ENCODE measurements at regions not wholly inside any gene's neighbourhood (a gene's known extent, or its start where the extent isn't known, plus 50 kb on each side); places are given as distances from the start of the nearest gene placed in this dataset.

DNA sequence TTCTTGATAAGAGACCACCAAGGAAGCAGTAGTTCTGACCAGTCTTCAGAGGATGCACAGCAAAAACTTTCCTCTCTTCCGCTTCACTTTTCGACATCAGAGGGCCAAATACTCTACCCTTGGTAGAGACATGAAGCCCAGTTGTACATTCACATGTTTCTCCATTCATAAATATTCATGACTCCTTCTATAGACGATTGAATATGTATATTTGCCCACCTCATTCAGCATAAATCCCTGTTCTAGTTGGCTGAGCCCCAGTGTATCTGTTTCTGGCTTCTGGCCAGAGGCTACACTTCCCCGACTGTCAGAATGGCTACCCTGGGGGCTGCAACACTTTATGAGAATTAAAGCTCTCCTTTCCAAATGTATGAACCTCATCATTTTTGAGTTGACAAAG lies 258.5 kb downstream of the ASXL3 start:
- Histone ChIP-seq H3K27me3 (ENCODE audit: control insufficient read depth in 1 of 2, insufficient read depth in 2 of 2, low read length in 1 of 2) (peaks cover 0 to 2% of the 10 kb centered on the region in 2 donors), H3K4me1 (ENCODE audit: control insufficient read depth in 1 of 2, insufficient read depth in 2 of 2, low read length in 2 of 2) (peaks cover 0 to 2% of the 10 kb centered on the region in 2 donors), H3K4me3 (ENCODE audit: low read length in 2 of 2) (no peak overlapping the region), H3K27ac (ENCODE audit: low read depth in 1 of 2, low read length in 2 of 2) (no peak overlapping the region), H3K9me3 (ENCODE audit: control insufficient read depth, low read length) (peaks cover 2% of the 10 kb centered on the region), H3K36me3 (ENCODE audit: control insufficient read depth in 1 of 2, insufficient read depth in 2 of 2, low read length in 1 of 2) (no peaks in the 10 kb centered on the region)
- no peak for ATAC-seq (ENCODE audit: low FRiP score)
- no peak for DNase-seq
- 62 to 67% methylated on average over 4 of the region's 4 CpGs for WGBS, 2 donors
- intact Hi-C loops (cut with DNase I) = loop anchor here in 1 of 2 donors (10.0 kb wide), 1 partner anchor 488 kb away; no protein-coding TSS in a partner anchor

DNA sequence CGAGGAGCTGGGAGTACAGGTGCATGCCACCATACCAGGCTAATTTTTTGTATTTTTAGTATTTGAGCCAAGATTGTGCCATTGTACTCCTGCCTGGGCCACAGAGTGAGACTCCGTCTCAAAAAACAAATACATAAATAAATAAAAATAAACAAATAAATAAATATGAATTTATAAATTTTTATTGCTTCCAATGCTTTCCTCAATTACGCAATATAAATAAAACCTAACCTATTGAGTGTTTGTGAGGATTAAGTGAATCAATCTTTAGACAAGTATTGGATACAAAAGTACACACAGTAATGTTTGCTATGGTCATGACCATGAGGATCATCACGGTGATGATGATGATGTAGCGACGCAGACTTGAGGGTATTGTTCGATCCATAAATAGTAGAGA lies 257.4 kb downstream of the ASXL3 start:
- intact Hi-C loops (cut with DNase I) = loop anchor here in 1 of 2 donors (10.0 kb wide), 1 partner anchor 489 kb away; no protein-coding TSS in a partner anchor
- WGBS, 2 donors = 95 to 96% methylated on average over 7 of the region's 7 CpGs
- DNase-seq (no peak), ATAC-seq (ENCODE audit: low FRiP score) (no peak)
- H3K9me3 ChIP-seq (ENCODE audit: control insufficient read depth, low read length) = peaks cover 2% of the 10 kb centered on the region
- no peaks in the 10 kb centered on the region for H3K36me3 ChIP-seq (ENCODE audit: control insufficient read depth in 1 of 2, insufficient read depth in 2 of 2, low read length in 1 of 2)
- H3K4me3 ChIP-seq (ENCODE audit: low read length in 2 of 2) = no peak overlapping the region
- peaks cover 0 to 2% of the 10 kb centered on the region in 2 donors for H3K4me1 ChIP-seq (ENCODE audit: control insufficient read depth in 1 of 2, insufficient read depth in 2 of 2, low read length in 2 of 2)
- no peak overlapping the region for H3K27ac ChIP-seq (ENCODE audit: low read depth in 1 of 2, low read length in 2 of 2)
- peaks cover 0 to 2% of the 10 kb centered on the region in 2 donors for H3K27me3 ChIP-seq (ENCODE audit: control insufficient read depth in 1 of 2, insufficient read depth in 2 of 2, low read length in 1 of 2)

DNA sequence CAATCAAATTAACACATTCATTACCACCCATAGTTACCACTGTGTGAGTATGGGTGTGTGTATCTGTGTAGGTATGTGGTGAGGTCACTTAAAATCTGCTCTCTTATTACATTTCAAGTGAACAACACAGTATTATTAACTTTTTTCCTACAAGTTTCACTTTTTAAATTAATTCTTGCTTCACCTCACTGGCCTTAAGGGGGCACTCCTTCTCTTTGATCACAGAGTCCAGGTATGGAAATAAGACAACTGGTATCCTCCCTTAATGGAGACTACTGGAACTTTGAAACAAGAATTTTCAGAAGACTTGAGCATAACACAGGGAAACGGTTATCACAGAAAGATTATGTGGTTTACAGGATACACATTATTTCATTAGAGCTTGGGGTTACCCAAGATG lies 255.8 kb downstream of the ASXL3 start:
- intact Hi-C loops (cut with DNase I) = loop anchor here in 1 of 2 donors (10.0 kb wide), 1 partner anchor 491 kb away; no protein-coding TSS in a partner anchor
- Histone ChIP-seq H3K27me3 (ENCODE audit: control insufficient read depth in 1 of 2, insufficient read depth in 2 of 2, low read length in 1 of 2) (peaks cover 0 to 2% of the 10 kb centered on the region in 2 donors), H3K27ac (ENCODE audit: low read depth in 1 of 2, low read length in 2 of 2) (no peak overlapping the region), H3K4me3 (ENCODE audit: low read length in 2 of 2) (no peak overlapping the region), H3K4me1 (ENCODE audit: control insufficient read depth in 1 of 2, insufficient read depth in 2 of 2, low read length in 2 of 2) (no peaks in the 10 kb centered on the region), H3K9me3 (ENCODE audit: control insufficient read depth, low read length) (peaks cover 2% of the 10 kb centered on the region), H3K36me3 (ENCODE audit: control insufficient read depth in 1 of 2, insufficient read depth in 2 of 2, low read length in 1 of 2) (no peaks in the 10 kb centered on the region)
- 88 to 90% methylated on average over 1 of the region's 1 CpG for WGBS, 2 donors
- no peak for ATAC-seq (ENCODE audit: low FRiP score)
- no peak for DNase-seq

DNA sequence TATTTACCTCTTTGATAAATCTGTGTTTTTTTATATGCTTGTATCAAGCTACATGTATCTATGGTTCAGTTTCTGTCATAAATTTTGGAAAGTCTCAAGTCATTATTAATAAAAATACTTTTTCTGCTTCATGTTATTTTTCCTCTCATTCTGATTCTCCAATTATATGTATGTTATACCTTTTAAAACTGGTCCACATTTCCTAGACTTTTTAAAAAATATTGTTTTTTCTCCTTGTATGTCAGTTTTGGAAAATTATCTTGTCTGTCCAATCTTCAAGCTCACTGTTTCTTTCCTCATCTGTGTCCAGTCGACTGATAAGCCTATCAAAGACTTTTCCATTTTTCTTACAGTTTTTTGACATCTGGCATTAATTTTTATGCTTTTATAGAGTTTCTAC lies 253.4 kb downstream of the ASXL3 start:
- no peak for ATAC-seq (ENCODE audit: low FRiP score)
- WGBS, 2 donors = 31 to 83% methylated on average over 1 of the region's 1 CpG
- H3K4me3 ChIP-seq (ENCODE audit: low read length in 2 of 2) = no peak overlapping the region
- peaks cover 0 to 2% of the 10 kb centered on the region in 2 donors for H3K27me3 ChIP-seq (ENCODE audit: control insufficient read depth in 1 of 2, insufficient read depth in 2 of 2, low read length in 1 of 2)
- H3K9me3 ChIP-seq (ENCODE audit: control insufficient read depth, low read length) = peaks cover 2% of the 10 kb centered on the region
- intact Hi-C loops (cut with DNase I) = loop anchor here in 1 of 2 donors (10.0 kb wide), 1 partner anchor 493 kb away; no protein-coding TSS in a partner anchor
- no peak overlapping the region for H3K27ac ChIP-seq (ENCODE audit: low read depth in 1 of 2, low read length in 2 of 2)
- no peaks in the 10 kb centered on the region for H3K36me3 ChIP-seq (ENCODE audit: control insufficient read depth in 1 of 2, insufficient read depth in 2 of 2, low read length in 1 of 2)
- DNase-seq = no peak
- H3K4me1 ChIP-seq (ENCODE audit: control insufficient read depth in 1 of 2, insufficient read depth in 2 of 2, low read length in 2 of 2) = no peaks in the 10 kb centered on the region

DNA sequence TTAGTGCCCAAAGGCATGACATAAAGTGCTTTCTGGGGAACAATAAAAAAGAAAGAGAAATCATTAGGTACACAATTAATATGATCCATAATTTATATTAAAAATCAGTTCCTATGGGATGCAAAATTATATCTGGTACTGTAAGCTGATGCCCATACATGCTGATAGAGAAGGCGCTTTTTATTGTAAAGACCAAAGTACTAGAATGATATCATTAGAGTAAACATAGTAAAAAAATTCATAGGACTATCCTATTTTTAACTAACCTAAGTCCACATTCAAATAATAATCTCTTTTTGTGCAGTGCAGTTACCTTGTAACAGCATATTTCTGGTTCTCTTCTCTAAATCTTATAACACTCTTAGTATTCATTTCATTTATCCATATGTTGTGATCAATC lies 252.2 kb downstream of the ASXL3 start:
- Histone ChIP-seq H3K9me3 (ENCODE audit: control insufficient read depth, low read length) (peaks cover 2% of the 10 kb centered on the region), H3K27ac (ENCODE audit: low read depth in 1 of 2, low read length in 2 of 2) (no peak overlapping the region), H3K36me3 (ENCODE audit: control insufficient read depth in 1 of 2, insufficient read depth in 2 of 2, low read length in 1 of 2) (no peaks in the 10 kb centered on the region), H3K4me1 (ENCODE audit: control insufficient read depth in 1 of 2, insufficient read depth in 2 of 2, low read length in 2 of 2) (no peaks in the 10 kb centered on the region), H3K27me3 (ENCODE audit: control insufficient read depth in 1 of 2, insufficient read depth in 2 of 2, low read length in 1 of 2) (peaks cover 0 to 2% of the 10 kb centered on the region in 2 donors), H3K4me3 (ENCODE audit: low read length in 2 of 2) (no peak overlapping the region)
- DNase-seq (no peak), ATAC-seq (ENCODE audit: low FRiP score) (no peak)
- intact Hi-C loops (cut with DNase I) = loop anchor here in 1 of 2 donors (10.0 kb wide), 1 partner anchor 495 kb away; no protein-coding TSS in a partner anchor
- 75 to 85% methylated on average over 1 of the region's 1 CpG for WGBS, 2 donors

DNA sequence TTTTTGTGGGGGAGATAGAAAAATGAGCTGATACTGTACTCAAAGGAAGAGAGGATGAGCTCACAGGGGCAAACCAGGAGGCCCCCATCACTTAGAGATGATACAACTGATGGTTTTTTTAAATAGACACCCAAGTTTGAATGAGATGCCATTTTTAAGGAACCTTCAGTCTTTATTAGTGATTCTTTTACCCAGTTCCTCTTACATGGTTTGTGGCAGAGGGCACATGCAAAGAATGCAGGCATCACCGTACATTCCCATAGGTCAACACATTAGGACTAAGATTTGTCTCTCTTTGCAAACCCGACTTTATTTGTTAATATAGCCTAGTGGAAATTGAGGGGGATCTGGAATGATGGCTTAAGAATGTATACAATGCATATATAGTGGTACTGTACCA lies 250.9 kb downstream of the ASXL3 start:
- Histone ChIP-seq H3K4me1 (ENCODE audit: control insufficient read depth in 1 of 2, insufficient read depth in 2 of 2, low read length in 2 of 2) (no peaks in the 10 kb centered on the region), H3K9me3 (ENCODE audit: control insufficient read depth, low read length) (peaks cover 2% of the 10 kb centered on the region), H3K4me3 (ENCODE audit: low read length in 2 of 2) (no peak overlapping the region), H3K27me3 (ENCODE audit: control insufficient read depth in 1 of 2, insufficient read depth in 2 of 2, low read length in 1 of 2) (no peaks in the 10 kb centered on the region), H3K36me3 (ENCODE audit: control insufficient read depth in 1 of 2, insufficient read depth in 2 of 2, low read length in 1 of 2) (no peaks in the 10 kb centered on the region), H3K27ac (ENCODE audit: low read depth in 1 of 2, low read length in 2 of 2) (no peak overlapping the region)
- ATAC-seq (ENCODE audit: low FRiP score) = no peak
- 48 to 68% methylated on average over 2 of the region's 2 CpGs for WGBS, 2 donors
- intact Hi-C loops (cut with DNase I) = no loop called here
- DNase-seq = no peak

DNA sequence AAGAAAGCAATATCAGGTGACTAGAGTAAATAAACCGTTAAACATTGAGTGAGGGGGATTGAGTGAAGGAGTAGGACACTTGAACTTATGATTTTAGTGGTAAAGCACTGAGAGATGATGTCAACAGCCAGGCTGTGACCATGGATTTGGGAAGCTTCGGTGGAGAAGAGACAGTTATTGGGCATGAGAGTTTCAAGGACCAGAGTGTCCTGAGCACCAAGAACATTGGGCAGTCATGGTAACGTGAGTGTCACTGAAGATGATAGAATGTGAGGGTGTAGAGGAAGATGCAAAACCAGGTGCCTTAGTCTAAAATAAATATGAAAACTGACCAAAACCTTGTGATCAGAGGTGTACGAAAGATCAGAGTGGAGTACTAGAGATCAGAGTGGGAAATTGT lies 248.1 kb downstream of the ASXL3 start:
- Histone ChIP-seq H3K36me3 (ENCODE audit: control insufficient read depth in 1 of 2, insufficient read depth in 2 of 2, low read length in 1 of 2) (no peaks in the 10 kb centered on the region), H3K4me1 (ENCODE audit: control insufficient read depth in 1 of 2, insufficient read depth in 2 of 2, low read length in 2 of 2) (no peaks in the 10 kb centered on the region), H3K27ac (ENCODE audit: low read depth in 1 of 2, low read length in 2 of 2) (no peak overlapping the region), H3K9me3 (ENCODE audit: control insufficient read depth, low read length) (no peaks in the 10 kb centered on the region), H3K27me3 (ENCODE audit: control insufficient read depth in 1 of 2, insufficient read depth in 2 of 2, low read length in 1 of 2) (no peaks in the 10 kb centered on the region), H3K4me3 (ENCODE audit: low read length in 2 of 2) (no peak overlapping the region)
- ATAC-seq (ENCODE audit: low FRiP score) = no peak
- 81 to 91% methylated on average over 4 of the region's 4 CpGs for WGBS, 2 donors
- intact Hi-C loops (cut with DNase I) = no loop called here
- no peak for DNase-seq

DNA sequence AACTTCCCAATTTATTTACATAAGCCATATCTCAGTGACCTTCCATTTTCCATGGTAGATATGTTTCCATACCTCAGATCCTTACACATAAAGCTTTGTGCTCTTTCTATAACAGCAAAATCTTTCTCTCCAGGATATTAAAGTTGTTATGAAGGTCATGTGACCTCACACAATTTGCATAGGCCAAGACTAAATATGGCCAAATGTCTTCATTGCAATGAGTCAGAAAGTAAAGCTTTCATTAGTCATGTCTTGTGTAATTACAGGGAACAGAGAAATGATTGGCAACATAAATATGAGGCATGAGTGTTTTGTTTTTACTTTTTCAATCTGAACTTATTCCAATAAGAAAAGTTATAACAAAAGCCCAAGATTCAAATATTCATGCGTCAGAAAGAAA lies 243.5 kb downstream of the ASXL3 start:
- no peak for ATAC-seq (ENCODE audit: low FRiP score)
- Histone ChIP-seq H3K36me3 (ENCODE audit: control insufficient read depth in 1 of 2, insufficient read depth in 2 of 2, low read length in 1 of 2) (no peaks in the 10 kb centered on the region), H3K4me3 (ENCODE audit: low read length in 2 of 2) (no peak overlapping the region), H3K27me3 (ENCODE audit: control insufficient read depth in 1 of 2, insufficient read depth in 2 of 2, low read length in 1 of 2) (no peaks in the 10 kb centered on the region), H3K9me3 (ENCODE audit: control insufficient read depth, low read length) (peaks cover 5% of the 10 kb centered on the region), H3K4me1 (ENCODE audit: control insufficient read depth in 1 of 2, insufficient read depth in 2 of 2, low read length in 2 of 2) (no peaks in the 10 kb centered on the region), H3K27ac (ENCODE audit: low read depth in 1 of 2, low read length in 2 of 2) (no peak overlapping the region)
- intact Hi-C loops (cut with DNase I) = no loop called here
- no peak for DNase-seq
- WGBS, 2 donors = 8 to 11% methylated on average over 1 of the region's 1 CpG

DNA sequence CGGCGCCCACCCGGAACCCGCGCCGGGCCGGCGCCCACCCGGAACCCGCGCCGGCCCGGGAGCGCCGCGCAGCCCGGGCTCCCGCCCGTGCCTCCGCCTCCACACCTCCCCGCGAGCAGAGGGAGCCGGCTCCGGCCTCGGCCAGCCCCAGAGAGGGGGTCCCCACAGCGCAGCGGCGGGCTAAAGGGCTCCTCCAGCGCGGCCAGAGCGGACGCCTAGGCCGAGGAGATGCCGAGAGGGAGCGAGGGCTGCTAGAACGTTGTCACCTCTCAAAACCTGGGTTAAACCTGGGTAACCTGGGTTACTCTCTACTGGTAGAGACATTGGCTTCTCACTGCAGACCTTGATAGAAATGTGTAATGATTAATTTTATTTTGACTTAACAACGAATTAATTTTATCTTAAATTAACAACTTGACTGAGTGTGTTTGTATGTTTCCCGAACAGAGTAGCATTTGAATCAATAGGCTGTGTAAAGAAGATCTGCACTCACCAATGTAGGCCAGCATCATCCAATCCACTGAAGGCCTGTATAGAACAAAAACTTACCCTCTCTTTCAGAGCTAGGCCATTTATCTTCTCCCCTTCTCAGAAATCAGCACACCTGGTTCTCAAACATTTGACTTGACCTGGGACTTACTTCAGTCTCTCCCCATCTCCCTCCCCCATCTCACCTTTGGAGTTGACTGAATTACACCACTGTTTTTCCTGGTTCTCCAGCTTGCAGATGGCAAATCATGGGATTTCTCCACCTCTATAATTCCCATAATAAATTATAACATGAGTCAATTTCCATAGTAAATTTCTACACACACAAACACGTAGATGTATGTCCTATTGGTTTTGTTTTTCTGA lies 242.7 kb downstream of the ASXL3 start:
- DNase-seq (no peak), ATAC-seq (ENCODE audit: low FRiP score) (no peak)
- Histone ChIP-seq H3K4me1 (ENCODE audit: control insufficient read depth in 1 of 2, insufficient read depth in 2 of 2, low read length in 2 of 2) (no peaks in the 10 kb centered on the region), H3K27ac (ENCODE audit: low read depth in 1 of 2, low read length in 2 of 2) (no peak overlapping the region), H3K27me3 (ENCODE audit: control insufficient read depth in 1 of 2, insufficient read depth in 2 of 2, low read length in 1 of 2) (no peaks in the 10 kb centered on the region), H3K9me3 (ENCODE audit: control insufficient read depth, low read length) (peaks cover 5% of the 10 kb centered on the region), H3K4me3 (ENCODE audit: low read length in 2 of 2) (no peak overlapping the region), H3K36me3 (ENCODE audit: control insufficient read depth in 1 of 2, insufficient read depth in 2 of 2, low read length in 1 of 2) (no peaks in the 10 kb centered on the region)
- intact Hi-C loops (cut with DNase I) = no loop called here
- WGBS, 2 donors = 45 to 59% methylated on average over 19 to 39 of the region's 39 CpGs

Measured in aorta (tissue), 5 donors.